Body of pancreas (tissue), 4 donors: ENCODE measurements at regions not wholly inside any gene's neighbourhood (a gene's known extent, or its start where the extent isn't known, plus 50 kb on each side); places are given as distances from the start of the nearest gene placed in this dataset.

ENCODE experiments used
- POLR2A ChIP-seq, 3 donors: fragments of 450-650 bp; IDR thresholded peaks; one replicate each; pipeline ENCODE4 v1.6.1; 2016; ENCODE audit warnings: antibody characterized with exemption in 3 of 3, mild to moderate bottlenecking in 2 of 3
- TF ChIP-seq, protein P1 (sequence below), 7 experiments: fragments of 450-650 bp in 4 of 7; fragments of 200-600 bp in 3 of 7; sonication (generic) in 3 of 7; IDR thresholded peaks; one replicate each; pipeline ENCODE4 v1.5.1; 2016 to 2019; ENCODE audit warnings: antibody characterized with exemption in 7 of 7

DNA sequence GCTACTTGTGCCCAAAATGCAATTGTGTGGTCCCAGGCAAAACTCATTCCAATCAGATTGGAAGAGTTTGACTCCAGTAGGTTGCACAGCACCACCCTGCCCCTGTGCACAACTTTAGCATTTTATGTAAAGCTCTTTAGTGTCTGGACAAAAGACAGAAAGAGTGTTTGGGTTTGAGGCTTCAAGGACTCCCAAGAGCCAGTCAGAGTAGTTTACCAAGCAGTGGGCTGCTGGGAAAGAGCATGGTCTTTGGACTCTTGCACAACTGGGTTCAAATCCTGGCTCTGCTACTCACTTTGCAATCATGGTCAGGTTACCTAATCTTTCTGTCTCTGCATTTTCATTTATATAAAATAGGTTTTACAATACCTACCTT is 75.8 kb upstream of the UMPS start:
- no peak for TF ChIP-seq POLR2A (IDR thresholded peaks at IDR 0.05)
- TF ChIP-seq, protein P1, sequence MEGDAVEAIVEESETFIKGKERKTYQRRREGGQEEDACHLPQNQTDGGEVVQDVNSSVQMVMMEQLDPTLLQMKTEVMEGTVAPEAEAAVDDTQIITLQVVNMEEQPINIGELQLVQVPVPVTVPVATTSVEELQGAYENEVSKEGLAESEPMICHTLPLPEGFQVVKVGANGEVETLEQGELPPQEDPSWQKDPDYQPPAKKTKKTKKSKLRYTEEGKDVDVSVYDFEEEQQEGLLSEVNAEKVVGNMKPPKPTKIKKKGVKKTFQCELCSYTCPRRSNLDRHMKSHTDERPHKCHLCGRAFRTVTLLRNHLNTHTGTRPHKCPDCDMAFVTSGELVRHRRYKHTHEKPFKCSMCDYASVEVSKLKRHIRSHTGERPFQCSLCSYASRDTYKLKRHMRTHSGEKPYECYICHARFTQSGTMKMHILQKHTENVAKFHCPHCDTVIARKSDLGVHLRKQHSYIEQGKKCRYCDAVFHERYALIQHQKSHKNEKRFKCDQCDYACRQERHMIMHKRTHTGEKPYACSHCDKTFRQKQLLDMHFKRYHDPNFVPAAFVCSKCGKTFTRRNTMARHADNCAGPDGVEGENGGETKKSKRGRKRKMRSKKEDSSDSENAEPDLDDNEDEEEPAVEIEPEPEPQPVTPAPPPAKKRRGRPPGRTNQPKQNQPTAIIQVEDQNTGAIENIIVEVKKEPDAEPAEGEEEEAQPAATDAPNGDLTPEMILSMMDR (IDR thresholded peaks at IDR 0.05), result no peak
